ENCODE measurements at regions not wholly inside any gene's neighbourhood (a gene's known extent, or its start where the extent isn't known, plus 50 kb on each side); places are given as distances from the start of the nearest gene placed in this dataset.

GRCh38 chr12:14213542-14213941 lies 151.9 kb upstream of the ATF7IP start:
- no peak overlapping the region for H2AFZ ChIP-seq (ENCODE audit: low read length)
- no peak overlapping the region for H3K18ac ChIP-seq (ENCODE audit: insufficient read length, low read depth, low read length)
- H4K20me1 ChIP-seq (ENCODE audit: control insufficient read depth, insufficient read depth, insufficient read length): no peaks in the 10 kb centered on the region
- no peak overlapping the region for H3K56ac ChIP-seq (ENCODE audit: insufficient read length, low read depth, low read length)
- H3K4me3 Mint-ChIP-seq: no peak overlapping the region
- no peak overlapping the region for H4K91ac ChIP-seq (ENCODE audit: insufficient read length, low read depth, low read length)
- no peak overlapping the region for H3K27ac Mint-ChIP-seq
- peaks cover 2% of the 10 kb centered on the region; the same call in 1 of the 2 replicates for H3K27me3 Mint-ChIP-seq (ENCODE audit: low read depth)
- H3K9me3 Mint-ChIP-seq: no peaks in the 10 kb centered on the region
- no peak overlapping the region for H3K23ac ChIP-seq (ENCODE audit: insufficient read length, low read depth, low read length)
- WGBS (ENCODE audit: extremely low coverage, insufficient read length, low lambda C conversion rate): no CpG with 5 or more reads among the region's 1 CpG
- H3K4ac ChIP-seq (ENCODE audit: low read depth, low read length): no peak overlapping the region
- no peak overlapping the region for H3K14ac ChIP-seq (ENCODE audit: insufficient read depth, low read length)
- H3K36me3 Mint-ChIP-seq (ENCODE audit: insufficient read depth in 1 of 3, low read depth in 3 of 3): no peaks in the 10 kb centered on the region
- DNase-seq: no peak
- no peak overlapping the region for H2BK120ac ChIP-seq (ENCODE audit: low read depth, low read length, poor library complexity, severe bottlenecking)
- no peak overlapping the region for H2AK5ac ChIP-seq (ENCODE audit: insufficient read length, low read length)
- H3T11ph ChIP-seq (ENCODE audit: low read length): no peak overlapping the region
- H3K27ac ChIP-seq (ENCODE audit: insufficient read length, low read depth, low read length): no peak overlapping the region
- no peaks in the 10 kb centered on the region for H3K9me3 ChIP-seq (ENCODE audit: control insufficient read depth, low read depth, low read length)
- H3K9ac ChIP-seq (ENCODE audit: extremely low read depth, insufficient read length, low read length): no peak overlapping the region
- no peak overlapping the region for H2BK5ac ChIP-seq (ENCODE audit: insufficient read length, low read length)
- H3K79me1 ChIP-seq (ENCODE audit: insufficient read depth, low read depth, low read length, poor library complexity, severe bottlenecking): no peaks in the 10 kb centered on the region
- H2BK12ac ChIP-seq (ENCODE audit: insufficient read length, low read depth, low read length): no peak overlapping the region
- H3K79me2 ChIP-seq (ENCODE audit: insufficient read depth, low read length): no peaks in the 10 kb centered on the region
- no peak overlapping the region for H4K8ac ChIP-seq (replicated peaks; ENCODE audit: insufficient read length, low read depth, low read length)
- no peak overlapping the region for H2BK20ac ChIP-seq (ENCODE audit: low read depth, low read length, poor library complexity, severe bottlenecking)
- TF ChIP-seq CTCF (conservative IDR thresholded peaks at IDR 0.05): no peak
- no peak overlapping the region for H3K4me2 ChIP-seq (ENCODE audit: insufficient read depth, insufficient read length, low read length)
- no peaks in the 10 kb centered on the region for H3K23me2 ChIP-seq (ENCODE audit: insufficient read length, low read depth, low read length, poor library complexity, severe bottlenecking)
- H3K4me1 ChIP-seq (ENCODE audit: insufficient read depth, low read length): 0 out of 2 replicates have a peak, but pooled peaks cover 2% of the 10 kb centered on the region
- peaks cover 15 to 24% of the 10 kb centered on the region in 2 experiments for H3K4me1 Mint-ChIP-seq
- H3K27me3 ChIP-seq (ENCODE audit: insufficient read depth, low read length): no peaks in the 10 kb centered on the region
- H2BK15ac ChIP-seq (ENCODE audit: low read depth, low read length): no peak overlapping the region
- no peak overlapping the region for H4K5ac ChIP-seq (ENCODE audit: insufficient read length, low read depth, low read length)
